ENCODE measurements at regions not wholly inside any gene's neighbourhood (a gene's known extent, or its start where the extent isn't known, plus 50 kb on each side); places are given as distances from the start of the nearest gene placed in this dataset.
"Not testable (repeated sequence)": the region's sequence is repeated elsewhere in the genome, so short reads cannot be mapped to it uniquely, and the experiment has no call there.

DNA sequence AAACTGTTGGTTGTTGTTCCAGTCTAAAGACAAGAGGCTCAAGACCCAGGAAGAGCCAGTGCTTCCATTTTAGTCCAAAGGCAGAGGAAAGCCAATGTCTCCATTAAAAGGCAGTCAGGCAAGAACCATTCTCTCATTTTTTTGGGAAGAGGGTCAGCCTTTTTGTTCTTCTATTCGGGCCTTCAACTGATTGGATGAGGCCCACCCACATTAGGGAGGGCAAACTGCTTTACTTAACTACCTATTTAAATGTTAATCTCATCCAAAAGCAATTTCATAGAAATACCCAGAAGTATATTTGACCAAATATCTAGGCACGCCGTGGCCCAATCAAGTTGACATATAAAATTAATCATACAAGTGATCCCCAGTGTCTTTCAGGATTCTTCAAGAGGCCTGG, 104.4 kb upstream of the SYT6 start:
- no peak overlapping the region for H3K4me3 ChIP-seq (ENCODE audit: low read length in 2 of 2)
- H3K4me1 ChIP-seq (ENCODE audit: control insufficient read depth in 2 of 2, insufficient read depth in 2 of 2, low read length in 2 of 2): peaks cover 5 to 10% of the 10 kb centered on the region in 2 donors
- H3K36me3 ChIP-seq (ENCODE audit: control insufficient read depth in 2 of 2, insufficient read depth in 2 of 2, low read length in 2 of 2): no peaks in the 10 kb centered on the region
- H3K9me3 ChIP-seq (ENCODE audit: control insufficient read depth in 2 of 2, low read length in 2 of 2): no peaks in the 10 kb centered on the region
- H3K27ac ChIP-seq (ENCODE audit: low read depth in 2 of 2, low read length in 2 of 2): no peak overlapping the region
- H3K27me3 ChIP-seq (ENCODE audit: control insufficient read depth in 2 of 2, insufficient read depth in 2 of 2, low read length in 2 of 2): no peaks in the 10 kb centered on the region
- H3K9ac ChIP-seq (ENCODE audit: low read depth in 1 of 2, low read length in 2 of 2): no peak overlapping the region

- no peak overlapping the region for H3K9ac ChIP-seq (ENCODE audit: low read depth in 1 of 2, low read length in 2 of 2)
- no peaks in the 10 kb centered on the region for H3K36me3 ChIP-seq (ENCODE audit: control insufficient read depth in 2 of 2, insufficient read depth in 2 of 2, low read length in 2 of 2)
- no peak overlapping the region for H3K27ac ChIP-seq (ENCODE audit: low read depth in 2 of 2, low read length in 2 of 2)
- peaks cover 5 to 10% of the 10 kb centered on the region in 2 donors for H3K4me1 ChIP-seq (ENCODE audit: control insufficient read depth in 2 of 2, insufficient read depth in 2 of 2, low read length in 2 of 2)
- no peak overlapping the region for H3K4me3 ChIP-seq (ENCODE audit: low read length in 2 of 2)
- no peaks in the 10 kb centered on the region for H3K27me3 ChIP-seq (ENCODE audit: control insufficient read depth in 2 of 2, insufficient read depth in 2 of 2, low read length in 2 of 2)
- no peaks in the 10 kb centered on the region for H3K9me3 ChIP-seq (ENCODE audit: control insufficient read depth in 2 of 2, low read length in 2 of 2)
These were observed 103.9 kb upstream of the SYT6 start for GRCh38 chr1:114257554-114257953.

DNA sequence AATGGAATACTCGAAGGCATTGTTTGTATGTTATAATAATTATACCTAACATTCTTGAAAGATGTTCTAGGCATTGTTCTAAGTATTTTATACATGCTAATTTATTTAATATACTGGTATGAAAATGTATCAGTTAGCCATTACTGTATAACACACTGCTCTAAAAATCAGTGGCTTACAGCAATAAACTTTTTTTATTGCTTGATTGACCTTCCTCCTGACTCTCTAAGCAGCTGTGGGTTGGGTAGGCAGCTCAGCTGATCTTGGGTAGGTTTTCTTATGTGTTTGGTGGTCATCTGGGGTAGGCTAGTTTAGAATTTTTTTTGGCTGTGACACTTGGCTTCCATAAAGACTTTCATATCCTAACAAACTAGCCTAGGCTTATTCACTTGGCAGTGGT, 100.2 kb upstream of the SYT6 start:
- H3K4me1 ChIP-seq (ENCODE audit: control insufficient read depth in 2 of 2, insufficient read depth in 2 of 2, low read length in 2 of 2): no peaks in the 10 kb centered on the region
- H3K9me3 ChIP-seq (ENCODE audit: control insufficient read depth in 2 of 2, low read length in 2 of 2): no peaks in the 10 kb centered on the region
- no peak overlapping the region for H3K9ac ChIP-seq (ENCODE audit: low read depth in 1 of 2, low read length in 2 of 2)
- H3K27me3 ChIP-seq (ENCODE audit: control insufficient read depth in 2 of 2, insufficient read depth in 2 of 2, low read length in 2 of 2): no peaks in the 10 kb centered on the region
- H3K27ac ChIP-seq (ENCODE audit: low read depth in 2 of 2, low read length in 2 of 2): no peak overlapping the region
- H3K36me3 ChIP-seq (ENCODE audit: control insufficient read depth in 2 of 2, insufficient read depth in 2 of 2, low read length in 2 of 2): no peaks in the 10 kb centered on the region
- H3K4me3 ChIP-seq (ENCODE audit: low read length in 2 of 2): no peak overlapping the region

- no peak overlapping the region for H3K27ac ChIP-seq (ENCODE audit: low read depth in 2 of 2, low read length in 2 of 2)
- H3K27me3 ChIP-seq (ENCODE audit: control insufficient read depth in 2 of 2, insufficient read depth in 2 of 2, low read length in 2 of 2): no peaks in the 10 kb centered on the region
- H3K9ac ChIP-seq (ENCODE audit: low read depth in 1 of 2, low read length in 2 of 2): no peak overlapping the region
- H3K9me3 ChIP-seq (ENCODE audit: control insufficient read depth in 2 of 2, low read length in 2 of 2): no peaks in the 10 kb centered on the region
- H3K4me3 ChIP-seq (ENCODE audit: low read length in 2 of 2): no peak overlapping the region
- H3K4me1 ChIP-seq (ENCODE audit: control insufficient read depth in 2 of 2, insufficient read depth in 2 of 2, low read length in 2 of 2): no peaks in the 10 kb centered on the region
- no peaks in the 10 kb centered on the region for H3K36me3 ChIP-seq (ENCODE audit: control insufficient read depth in 2 of 2, insufficient read depth in 2 of 2, low read length in 2 of 2)
These were observed 97.9 kb upstream of the SYT6 start for GRCh38 chr1:114251573-114251939.

GRCh38 chr1:114250683-114251572, 97.3 kb upstream of the SYT6 start:
- Histone ChIP-seq H3K4me3 (ENCODE audit: low read length in 2 of 2) (no peak overlapping the region), H3K27ac (ENCODE audit: low read depth in 2 of 2, low read length in 2 of 2) (no peak overlapping the region), H3K36me3 (ENCODE audit: control insufficient read depth in 2 of 2, insufficient read depth in 2 of 2, low read length in 2 of 2) (no peaks in the 10 kb centered on the region), H3K9me3 (ENCODE audit: control insufficient read depth in 2 of 2, low read length in 2 of 2) (no peaks in the 10 kb centered on the region), H3K27me3 (ENCODE audit: control insufficient read depth in 2 of 2, insufficient read depth in 2 of 2, low read length in 2 of 2) (no peaks in the 10 kb centered on the region), H3K9ac (ENCODE audit: low read depth in 1 of 2, low read length in 2 of 2) (no peak overlapping the region), H3K4me1 (ENCODE audit: control insufficient read depth in 2 of 2, insufficient read depth in 2 of 2, low read length in 2 of 2) (no peaks in the 10 kb centered on the region)

GRCh38 chr1:114249691-114250090, 96.0 kb upstream of the SYT6 start:
- Histone ChIP-seq H3K4me3 (ENCODE audit: low read length in 2 of 2) (no peak overlapping the region), H3K4me1 (ENCODE audit: control insufficient read depth in 2 of 2, insufficient read depth in 2 of 2, low read length in 2 of 2) (no peaks in the 10 kb centered on the region), H3K9me3 (ENCODE audit: control insufficient read depth in 2 of 2, low read length in 2 of 2) (no peaks in the 10 kb centered on the region), H3K27me3 (ENCODE audit: control insufficient read depth in 2 of 2, insufficient read depth in 2 of 2, low read length in 2 of 2) (no peaks in the 10 kb centered on the region), H3K36me3 (ENCODE audit: control insufficient read depth in 2 of 2, insufficient read depth in 2 of 2, low read length in 2 of 2) (no peaks in the 10 kb centered on the region), H3K9ac (ENCODE audit: low read depth in 1 of 2, low read length in 2 of 2) (no peak overlapping the region), H3K27ac (ENCODE audit: low read depth in 2 of 2, low read length in 2 of 2) (no peak overlapping the region)

- Histone ChIP-seq H3K27me3 (ENCODE audit: control insufficient read depth in 2 of 2, insufficient read depth in 2 of 2, low read length in 2 of 2) (no peaks in the 10 kb centered on the region), H3K36me3 (ENCODE audit: control insufficient read depth in 2 of 2, insufficient read depth in 2 of 2, low read length in 2 of 2) (no peaks in the 10 kb centered on the region), H3K4me1 (ENCODE audit: control insufficient read depth in 2 of 2, insufficient read depth in 2 of 2, low read length in 2 of 2) (no peaks in the 10 kb centered on the region), H3K4me3 (ENCODE audit: low read length in 2 of 2) (no peak overlapping the region), H3K9ac (ENCODE audit: low read depth in 1 of 2, low read length in 2 of 2) (no peak overlapping the region), H3K27ac (ENCODE audit: low read depth in 2 of 2, low read length in 2 of 2) (no peak overlapping the region), H3K9me3 (ENCODE audit: control insufficient read depth in 2 of 2, low read length in 2 of 2) (no peaks in the 10 kb centered on the region)
These were observed 94.5 kb upstream of the SYT6 start for GRCh38 chr1:114248162-114248561.

DNA sequence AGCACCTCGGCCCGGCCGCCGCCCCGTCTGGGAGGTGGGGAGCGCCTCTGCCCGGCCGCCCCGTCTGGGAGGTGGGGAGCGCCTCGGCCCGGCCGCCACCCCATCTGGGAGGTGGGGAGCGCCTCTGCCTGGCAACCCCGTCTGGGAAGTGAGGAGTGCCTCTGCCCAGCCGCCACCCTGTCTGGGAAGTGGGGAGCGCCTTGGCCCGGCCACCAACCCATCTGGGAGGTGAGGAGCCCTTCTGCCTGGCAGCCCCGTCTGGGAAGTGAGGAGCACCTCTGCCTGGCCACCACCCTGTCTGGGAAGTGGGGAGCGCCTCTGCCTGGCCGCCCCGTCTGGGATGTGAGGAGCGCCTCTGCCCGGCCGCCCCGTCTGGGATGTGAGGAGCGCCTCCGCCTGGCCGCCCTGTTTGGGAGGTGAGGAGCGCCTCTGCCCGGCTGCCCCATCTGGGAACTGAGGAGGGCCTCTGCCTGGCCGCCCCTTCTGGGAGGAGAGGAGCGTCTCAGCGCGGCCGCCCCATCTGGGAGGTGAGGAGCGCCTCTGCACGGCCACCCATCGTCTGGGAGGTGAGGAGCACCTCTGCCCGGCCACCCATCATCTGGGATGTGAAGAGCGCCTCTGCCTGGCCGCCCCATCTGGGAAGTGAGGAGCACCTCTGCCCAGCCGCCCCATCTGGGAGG, 89.0 kb upstream of the SYT6 start:
- H3K4me1 ChIP-seq (ENCODE audit: control insufficient read depth in 2 of 2, insufficient read depth in 2 of 2, low read length in 2 of 2); H3K27me3 ChIP-seq (ENCODE audit: control insufficient read depth in 2 of 2, insufficient read depth in 2 of 2, low read length in 2 of 2); H3K9me3 ChIP-seq (ENCODE audit: control insufficient read depth in 2 of 2, low read length in 2 of 2); H3K27ac ChIP-seq (ENCODE audit: low read depth in 2 of 2, low read length in 2 of 2); H3K36me3 ChIP-seq (ENCODE audit: control insufficient read depth in 2 of 2, insufficient read depth in 2 of 2, low read length in 2 of 2); H3K9ac ChIP-seq (ENCODE audit: low read depth in 1 of 2, low read length in 2 of 2); H3K4me3 ChIP-seq (ENCODE audit: low read length in 2 of 2): not testable (repeated sequence)

DNA sequence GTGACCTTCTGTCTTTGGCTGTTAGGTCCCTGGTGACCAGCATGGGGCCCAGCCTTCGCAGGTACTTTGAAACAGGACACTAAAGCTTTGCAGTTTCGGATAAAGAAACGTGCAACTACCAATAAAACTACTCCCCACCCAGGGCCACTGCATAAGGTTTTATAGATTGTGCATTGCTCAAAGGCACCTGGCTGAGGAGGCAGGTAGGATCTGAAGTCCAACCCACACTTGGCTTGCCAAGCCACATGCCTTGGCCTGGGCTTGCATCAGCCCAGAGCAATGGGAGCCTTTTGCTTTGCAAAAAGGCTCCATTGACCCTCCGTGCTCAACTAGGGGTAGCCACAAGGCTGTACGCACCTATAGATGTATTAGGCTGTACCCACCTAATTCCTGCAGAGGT, 84.4 kb upstream of the SYT6 start:
- Histone ChIP-seq H3K9ac (ENCODE audit: low read depth in 1 of 2, low read length in 2 of 2) (no peak overlapping the region), H3K27me3 (ENCODE audit: control insufficient read depth in 2 of 2, insufficient read depth in 2 of 2, low read length in 2 of 2) (no peaks in the 10 kb centered on the region), H3K9me3 (ENCODE audit: control insufficient read depth in 2 of 2, low read length in 2 of 2) (no peaks in the 10 kb centered on the region), H3K4me1 (ENCODE audit: control insufficient read depth in 2 of 2, insufficient read depth in 2 of 2, low read length in 2 of 2) (peaks cover 8 to 22% of the 10 kb centered on the region in 2 donors), H3K27ac (ENCODE audit: low read depth in 2 of 2, low read length in 2 of 2) (peak overlapping the region; percentile 6 to 29), H3K36me3 (ENCODE audit: control insufficient read depth in 2 of 2, insufficient read depth in 2 of 2, low read length in 2 of 2) (no peaks in the 10 kb centered on the region), H3K4me3 (ENCODE audit: low read length in 2 of 2) (no peak overlapping the region)

GRCh38 chr1:114236517-114236916, 82.8 kb upstream of the SYT6 start:
- no peak overlapping the region for H3K4me3 ChIP-seq (ENCODE audit: low read length in 2 of 2)
- H3K4me1 ChIP-seq (ENCODE audit: control insufficient read depth in 2 of 2, insufficient read depth in 2 of 2, low read length in 2 of 2): peaks cover 8 to 22% of the 10 kb centered on the region in 2 donors
- H3K27ac ChIP-seq (ENCODE audit: low read depth in 2 of 2, low read length in 2 of 2): no peak overlapping the region
- H3K9ac ChIP-seq (ENCODE audit: low read depth in 1 of 2, low read length in 2 of 2): no peak overlapping the region
- H3K27me3 ChIP-seq (ENCODE audit: control insufficient read depth in 2 of 2, insufficient read depth in 2 of 2, low read length in 2 of 2): no peaks in the 10 kb centered on the region
- no peaks in the 10 kb centered on the region for H3K9me3 ChIP-seq (ENCODE audit: control insufficient read depth in 2 of 2, low read length in 2 of 2)
- H3K36me3 ChIP-seq (ENCODE audit: control insufficient read depth in 2 of 2, insufficient read depth in 2 of 2, low read length in 2 of 2): no peaks in the 10 kb centered on the region

Data from mucosa of rectum (tissue), 2 donors.